Kidney capillary endothelial cell (primary cell): ENCODE measurements at regions not wholly inside any gene's neighbourhood (a gene's known extent, or its start where the extent isn't known, plus 50 kb on each side); places are given as distances from the start of the nearest gene placed in this dataset.
A peak's percentile ranks its signal among the peaks of the same experiment; 100 is the strongest.
"Not testable (repeated sequence)": the region's sequence is repeated elsewhere in the genome, so short reads cannot be mapped to it uniquely, and the experiment has no call there.

ENCODE experiments used
- DNase-seq: peaks from one replicate; pipeline ENCODE4 v3.0.0-alpha.2; 2018; ENCODE audit warnings: low spot score

DNA sequence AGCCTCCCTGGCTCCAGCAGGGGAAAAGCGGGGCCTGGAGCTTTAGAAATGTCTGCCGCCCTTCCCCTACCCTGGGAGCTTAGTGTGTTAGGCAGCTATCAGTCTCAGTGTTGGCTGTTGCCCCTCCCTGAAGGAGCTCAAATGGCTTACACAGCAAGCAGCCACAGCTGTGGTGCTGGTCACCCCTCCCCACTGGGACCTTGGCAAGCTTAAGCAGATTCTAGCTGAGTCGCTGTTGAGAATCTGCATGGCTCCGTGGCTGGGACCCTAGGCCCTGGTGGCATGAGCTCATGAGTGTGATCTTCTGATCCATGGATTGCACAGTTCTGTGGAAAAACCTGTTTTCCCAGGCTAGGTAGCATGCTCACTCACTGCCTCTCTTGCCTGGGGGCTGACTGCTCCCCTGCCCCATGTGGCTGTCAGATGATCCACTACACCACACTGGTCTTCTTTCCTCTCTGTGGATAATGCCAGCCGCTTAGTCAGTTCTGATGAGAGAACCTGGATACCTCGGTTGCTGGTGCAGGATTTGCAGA lies 714.0 kb downstream of the MAFB start:
- no peak for DNase-seq

DNA sequence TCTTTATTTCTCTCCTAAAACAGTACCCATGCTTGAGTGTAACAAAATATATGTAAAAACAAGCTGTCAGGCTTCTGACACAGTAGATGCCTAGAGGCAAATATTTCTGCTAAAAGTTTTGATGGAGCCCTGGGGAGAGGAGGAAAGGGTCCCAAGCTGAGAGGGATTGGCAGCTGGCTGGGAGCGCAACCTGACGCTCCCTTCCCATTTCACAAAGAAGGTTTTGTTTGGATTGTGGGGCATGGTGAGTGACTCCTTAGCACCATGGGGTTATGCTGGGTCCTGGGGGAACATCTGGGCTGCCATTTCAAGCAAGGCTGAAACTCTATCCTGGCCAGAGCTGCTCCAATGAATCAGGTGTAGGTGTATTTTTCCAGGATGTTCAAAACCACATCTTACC lies 720.5 kb downstream of the MAFB start:
- no peak for DNase-seq

DNA sequence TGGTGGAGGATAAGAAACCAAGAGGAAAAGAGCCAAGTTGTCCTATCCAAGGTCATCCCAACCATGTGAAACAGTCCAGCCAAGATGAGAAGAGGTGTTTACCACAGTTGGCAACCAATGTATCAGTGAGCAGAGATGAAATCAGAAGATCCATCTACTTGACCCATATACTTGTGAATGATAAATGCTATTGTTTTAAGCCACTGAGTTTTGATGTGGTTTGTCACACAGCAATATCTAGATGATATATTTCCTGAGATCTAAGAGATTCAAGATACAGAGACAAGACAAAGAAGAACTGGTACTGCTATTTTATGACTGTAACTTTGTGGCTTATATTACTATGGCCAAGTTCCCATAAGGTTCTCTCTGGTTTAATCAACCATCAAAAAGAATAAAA lies 721.2 kb downstream of the MAFB start:
- DNase-seq: no peak

DNA sequence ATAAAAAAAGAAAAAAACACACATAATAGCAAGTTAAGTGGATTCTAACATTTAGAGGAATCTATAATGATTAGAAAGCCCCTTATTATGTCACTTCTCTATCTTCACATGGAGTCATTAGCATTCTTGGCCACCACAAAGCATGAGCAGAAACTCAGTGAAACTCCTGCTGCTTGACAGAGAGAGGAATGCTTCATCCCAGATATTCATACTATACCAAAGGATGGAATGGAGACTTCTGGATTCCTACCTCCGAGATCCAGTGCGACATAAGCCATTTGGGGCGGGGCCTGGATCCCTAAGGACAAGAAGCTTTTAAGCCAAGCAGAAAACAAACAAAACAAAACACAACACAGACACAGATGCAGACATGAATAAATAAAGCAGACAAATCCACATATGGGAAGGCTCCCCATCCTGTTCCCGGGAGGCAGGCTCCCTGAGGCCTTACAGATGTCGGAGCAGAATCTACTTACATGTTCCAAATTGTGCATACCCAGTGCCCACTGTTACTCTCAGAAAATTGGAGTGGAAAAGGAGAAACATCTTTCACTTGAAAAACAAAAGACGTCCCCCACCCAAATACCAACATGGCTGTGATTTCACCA lies 727.3 kb downstream of the MAFB start:
- no peak for DNase-seq

DNA sequence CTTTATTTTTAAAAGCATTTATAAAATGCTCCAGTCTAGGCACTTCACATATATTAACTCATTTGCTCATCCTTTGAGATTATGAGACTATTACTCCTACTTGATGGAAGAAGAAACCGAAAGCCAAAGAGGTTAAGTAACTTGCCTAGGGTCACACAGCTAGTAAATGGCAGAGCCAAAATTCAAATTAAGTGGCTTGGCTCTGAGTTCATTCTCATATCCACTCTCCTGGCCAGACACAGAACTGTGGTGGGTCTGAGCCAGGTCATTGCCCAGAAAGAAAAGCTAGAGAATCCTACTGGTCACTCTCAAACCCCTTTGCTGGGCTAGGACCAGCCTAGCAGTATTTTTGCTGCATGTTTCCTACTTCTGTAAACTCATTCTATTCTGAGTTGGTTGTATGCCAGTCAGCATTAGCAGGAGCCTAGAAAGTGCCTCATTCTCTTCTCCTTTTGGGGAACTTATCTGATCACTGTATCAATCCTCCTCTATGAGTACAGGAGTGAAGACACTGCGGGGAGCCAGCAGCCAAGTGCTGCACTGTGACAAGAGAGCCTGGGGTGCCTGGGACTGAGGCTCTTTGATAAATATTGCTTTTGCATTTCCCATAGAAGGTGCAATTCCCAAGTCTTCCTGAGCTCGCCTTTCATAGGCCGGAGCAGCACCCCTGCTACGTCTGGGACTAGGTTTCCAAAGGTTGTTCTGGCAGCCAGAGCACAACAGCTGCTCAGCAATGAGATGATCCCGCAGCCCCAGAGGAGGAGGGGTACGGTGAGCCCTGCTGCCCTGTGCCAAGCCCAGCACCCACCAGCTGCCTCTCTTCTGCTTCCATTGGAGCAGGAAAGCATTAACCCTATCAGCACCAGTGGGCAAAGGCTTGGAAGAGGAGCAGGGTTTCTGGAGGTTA lies 728.3 kb downstream of the MAFB start:
- DNase-seq: no peak

DNA sequence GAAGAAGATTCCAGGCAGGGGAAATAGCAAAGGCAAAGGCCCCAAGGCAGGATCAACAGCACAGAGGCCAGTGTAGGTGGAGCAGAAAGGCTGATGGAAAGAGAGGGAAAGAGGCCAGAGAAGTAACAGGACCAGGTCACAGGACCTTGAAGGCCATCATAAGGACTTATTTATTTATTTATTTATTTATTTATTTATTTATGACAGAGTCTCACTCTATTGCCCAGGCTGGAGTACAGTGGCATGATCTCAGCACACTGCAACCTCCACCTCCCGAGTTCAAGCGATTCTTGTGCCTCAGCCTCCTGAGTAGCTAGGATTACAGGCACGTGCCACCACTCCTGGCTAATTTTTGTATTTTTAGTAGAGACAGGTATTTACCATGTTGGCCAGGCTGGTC lies 731.1 kb downstream of the MAFB start:
- DNase-seq: not testable (repeated sequence)

DNA sequence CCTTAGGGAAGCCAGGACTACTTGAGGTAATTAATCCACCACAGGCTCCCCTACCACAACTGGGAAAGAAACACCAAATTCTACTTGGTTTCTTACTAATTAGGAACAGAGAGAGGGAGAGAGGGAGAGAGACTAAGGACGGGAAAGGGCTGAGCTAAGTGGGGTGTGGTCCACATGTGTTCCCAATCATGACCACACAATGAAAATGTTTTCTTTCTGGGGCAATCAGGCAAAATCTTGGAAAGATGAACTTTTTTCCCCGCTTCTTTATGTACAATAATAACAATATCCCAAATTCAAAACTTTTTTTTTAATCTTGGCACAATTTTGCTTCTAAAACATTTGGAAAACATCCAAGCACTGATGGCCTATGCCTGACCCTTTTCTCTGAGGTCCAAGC lies 734.4 kb downstream of the MAFB start:
- DNase-seq: no peak

DNA sequence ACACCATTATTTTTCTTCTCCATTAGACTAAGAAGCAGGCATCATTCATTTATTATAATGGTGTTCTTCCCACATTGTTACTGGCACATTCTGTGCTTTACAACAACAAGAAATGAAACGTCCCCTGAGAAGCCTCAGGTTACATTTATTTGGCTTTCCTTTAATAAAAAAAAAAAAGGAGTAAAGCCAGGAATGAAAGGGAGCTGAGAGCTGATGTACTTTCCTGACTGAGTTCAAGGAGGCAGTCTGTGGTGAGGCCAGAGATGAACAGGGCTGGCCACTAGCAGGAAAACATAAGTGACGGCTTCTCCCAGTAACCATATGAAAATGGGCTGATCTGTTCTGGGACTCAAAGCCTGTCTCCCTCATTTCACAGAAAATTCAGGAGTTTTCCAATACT lies 742.1 kb downstream of the MAFB start:
- no peak for DNase-seq

DNA sequence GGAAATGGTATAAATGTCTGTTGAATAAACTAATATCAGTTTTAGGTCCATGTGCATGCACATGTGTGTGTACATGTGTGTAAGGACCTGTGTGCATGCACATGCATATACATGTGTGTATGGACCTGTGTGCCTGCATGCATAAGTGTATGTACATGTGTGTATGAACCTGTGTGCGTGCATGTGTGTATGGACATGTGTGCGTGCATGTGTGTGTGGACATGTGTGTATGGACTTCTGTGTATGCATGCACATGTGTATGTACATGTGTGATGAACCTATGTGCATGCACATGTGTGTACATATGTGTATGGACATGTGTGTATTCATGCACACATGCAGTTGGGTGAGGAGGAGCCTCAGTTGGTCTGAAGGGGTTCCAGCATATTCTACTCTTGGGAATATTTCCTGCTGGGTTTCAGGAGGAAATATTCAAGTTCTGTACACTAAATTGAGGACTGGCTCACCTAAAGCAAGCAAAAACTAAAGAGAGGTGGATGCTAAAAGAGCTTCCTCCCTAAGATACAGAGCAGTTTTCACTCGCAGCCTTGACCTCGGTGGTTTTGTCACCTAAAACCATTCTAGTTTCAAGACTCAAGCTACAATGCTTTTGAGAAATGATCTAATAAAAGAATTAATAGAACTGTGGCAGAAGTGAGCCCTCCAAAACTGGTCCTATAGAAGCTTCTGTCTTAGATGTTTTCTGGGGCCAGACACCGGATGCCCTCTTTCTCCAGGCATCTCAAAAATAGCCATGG lies 742.8 kb downstream of the MAFB start:
- no peak for DNase-seq

DNA sequence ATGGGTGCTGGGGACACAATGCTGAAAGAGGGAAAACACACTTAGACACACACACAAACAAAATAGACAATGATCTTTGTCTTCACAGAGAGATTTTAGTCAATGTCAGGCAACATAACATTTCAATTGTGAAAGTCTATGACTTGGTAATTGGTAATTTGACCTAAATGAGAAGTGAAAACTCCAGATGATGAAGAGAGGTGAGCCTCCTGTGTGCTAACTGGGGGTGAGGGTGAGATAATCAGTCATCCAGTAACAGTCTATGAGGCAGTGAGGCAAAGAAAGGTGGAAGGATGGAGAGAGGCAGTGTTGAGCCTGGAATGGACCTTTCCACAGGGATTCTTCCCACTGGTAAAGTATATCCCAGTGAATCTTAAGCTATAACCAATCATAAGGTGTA lies 744.2 kb downstream of the MAFB start:
- no peak for DNase-seq

DNA sequence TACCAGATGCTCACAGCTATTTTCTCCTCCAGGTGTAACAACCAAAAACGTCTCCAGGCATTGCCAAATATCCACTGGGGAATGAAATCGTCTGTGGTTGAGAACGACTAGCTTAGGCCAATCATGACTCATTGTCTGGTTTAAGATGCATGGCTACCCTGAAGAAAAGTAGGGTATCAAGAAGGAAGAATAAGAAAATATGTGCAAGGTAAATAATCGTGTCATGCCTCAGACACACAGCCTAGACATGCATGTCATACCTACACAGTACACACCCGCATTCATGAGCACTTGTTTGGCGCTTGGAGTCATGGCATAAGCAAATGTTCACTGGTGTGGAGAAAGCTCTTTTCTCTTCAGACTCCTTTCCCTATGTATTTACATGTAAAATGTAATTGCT lies 745.7 kb downstream of the MAFB start:
- no peak for DNase-seq

DNA sequence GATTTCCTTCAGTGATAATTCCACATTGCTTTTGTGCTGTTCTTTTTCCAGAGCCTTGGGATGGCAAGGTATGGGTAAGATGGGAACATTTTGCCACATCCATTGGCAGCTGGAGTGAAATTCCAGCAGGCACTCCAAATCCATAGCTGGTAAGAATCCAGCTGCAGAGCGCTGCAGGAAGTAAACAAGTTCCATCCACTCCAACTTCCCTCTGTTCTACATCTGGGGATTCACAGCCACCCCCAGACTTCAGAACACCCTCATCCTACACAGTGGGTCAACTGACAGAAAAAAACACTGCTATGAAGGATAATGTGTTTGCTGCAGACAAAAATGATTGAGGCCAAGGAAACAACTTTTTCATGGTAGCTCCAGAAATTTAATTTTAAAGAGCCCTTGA lies 747.8 kb downstream of the MAFB start:
- no peak for DNase-seq

DNA sequence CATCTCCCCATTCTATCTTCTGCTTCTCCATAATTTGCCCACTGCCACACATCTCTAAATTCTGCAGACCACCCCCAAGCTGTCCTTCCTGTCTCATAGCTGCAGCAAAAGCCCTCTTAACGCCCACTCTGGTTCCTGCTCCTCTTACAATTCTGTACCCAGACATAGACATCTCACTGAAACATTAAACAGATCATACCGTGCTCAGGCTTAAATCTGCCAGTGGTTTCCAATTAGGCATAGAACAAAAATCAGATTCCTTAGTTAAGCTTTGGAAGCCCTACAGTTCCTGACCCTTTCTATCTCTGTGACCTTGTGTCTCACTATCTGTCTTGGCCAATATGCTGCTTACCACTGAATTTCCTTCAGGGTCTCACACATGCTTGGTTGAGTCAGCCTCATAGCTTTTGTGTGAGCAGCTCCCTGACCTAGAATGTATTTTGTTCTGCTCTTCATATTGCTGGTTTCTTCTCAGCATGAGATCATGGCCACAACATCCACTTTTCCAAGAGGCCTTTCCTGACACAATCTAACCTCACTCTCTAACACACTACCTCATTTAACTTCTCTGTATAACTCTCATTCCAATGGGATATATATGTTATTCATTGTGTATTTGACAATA lies 749.7 kb downstream of the MAFB start:
- no peak for DNase-seq

DNA sequence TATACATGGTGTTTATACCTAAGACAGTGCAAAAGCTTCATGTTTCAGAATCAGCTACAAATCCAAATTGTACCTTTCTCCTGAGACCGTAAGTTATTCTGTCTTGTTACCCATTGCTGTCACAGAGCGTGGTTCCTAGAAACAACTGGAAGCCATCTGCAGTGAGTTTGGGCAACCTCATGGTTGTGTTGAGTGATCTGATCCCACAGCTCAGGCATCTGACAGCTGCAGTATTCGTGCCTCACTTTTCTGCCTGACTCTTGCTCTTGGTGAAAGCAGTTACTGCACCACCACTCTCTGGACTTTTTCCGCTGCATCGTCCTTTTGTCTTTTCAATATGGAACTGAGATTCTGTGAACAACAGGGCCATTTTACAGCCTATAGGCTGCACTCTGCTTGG lies 752.6 kb downstream of the MAFB start:
- no peak for DNase-seq

DNA sequence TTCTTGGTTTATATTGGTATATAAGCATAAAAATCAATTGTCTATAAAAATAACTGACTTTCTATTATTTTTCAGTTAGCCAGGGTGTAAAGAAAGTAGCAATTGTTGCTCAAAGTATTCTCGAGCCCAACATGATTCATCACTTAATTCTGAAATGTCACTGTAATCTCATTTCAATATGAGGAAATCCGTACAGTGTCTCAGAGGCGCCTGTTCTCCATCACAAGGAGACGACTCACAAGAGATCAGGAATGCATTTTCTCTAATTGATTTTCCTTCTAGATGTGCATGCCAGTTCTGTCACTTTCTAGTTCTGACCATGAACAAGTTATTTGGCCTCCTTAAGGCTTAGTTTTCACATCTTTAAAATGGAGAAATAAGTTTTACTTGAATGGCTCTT lies 753.1 kb downstream of the MAFB start:
- peak; percentile 10 for DNase-seq

DNA sequence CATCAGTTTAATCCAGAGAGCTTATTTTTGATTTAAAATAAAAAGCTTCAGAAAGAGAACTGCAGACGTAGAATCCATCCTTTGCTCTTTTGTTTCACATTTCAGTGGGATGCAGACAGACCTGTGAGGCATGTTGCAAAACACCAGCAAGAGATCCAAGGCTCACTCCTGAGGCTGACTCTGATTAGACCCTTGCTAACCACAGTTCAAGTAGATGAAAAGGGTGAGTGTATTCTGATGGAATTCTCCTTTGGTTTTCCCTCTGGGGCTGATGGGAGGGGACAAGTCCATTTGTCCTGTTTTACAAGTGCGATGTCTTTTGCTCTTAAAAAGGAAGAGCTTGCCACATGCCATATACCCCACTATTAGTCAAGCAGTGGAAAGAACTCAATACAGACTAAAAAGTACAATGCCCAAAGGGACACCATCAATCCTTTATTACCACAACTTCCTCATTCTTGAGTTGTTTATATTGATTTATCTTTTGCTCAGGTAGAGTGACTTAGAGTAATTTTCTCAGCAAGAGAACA lies 772.7 kb downstream of the MAFB start:
- DNase-seq: no peak

DNA sequence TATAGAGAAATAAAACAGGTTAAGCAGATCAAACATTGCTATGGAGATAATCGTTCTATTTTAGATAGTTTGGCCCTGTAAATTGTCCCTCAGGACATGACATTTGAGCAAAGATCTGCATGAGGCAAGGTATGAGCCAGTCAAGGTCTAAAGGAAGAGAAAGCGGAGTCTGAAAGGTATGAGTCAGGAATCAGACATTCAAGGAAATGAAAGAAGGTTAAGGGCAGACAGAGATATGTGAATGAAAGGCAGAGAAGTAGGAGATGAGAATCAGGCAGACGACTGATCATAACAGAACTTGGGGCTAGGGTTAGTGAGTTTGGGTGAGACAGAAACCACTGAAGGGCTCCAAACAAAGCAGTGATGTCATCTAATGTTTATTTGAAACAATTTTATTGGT lies 775.8 kb downstream of the MAFB start:
- DNase-seq: peak; percentile 1

DNA sequence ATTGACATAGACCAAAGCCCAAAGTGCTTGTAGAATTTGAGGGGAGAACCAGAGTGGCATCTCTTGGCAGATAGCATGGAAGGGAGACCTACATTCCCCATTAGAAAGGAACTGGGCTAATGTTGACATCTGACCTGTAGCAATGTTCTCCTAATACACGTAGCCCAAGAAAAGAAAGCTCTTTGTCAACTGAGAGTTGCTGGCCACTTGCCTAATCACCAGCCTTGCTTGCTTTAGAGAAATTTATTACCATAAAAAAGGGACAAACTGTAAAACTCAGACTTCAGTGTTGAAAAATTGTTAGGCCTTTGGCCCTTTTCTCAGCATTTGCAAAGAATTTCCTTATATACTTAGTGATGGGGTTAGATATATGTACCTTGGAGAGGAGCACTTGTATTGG lies 777.5 kb downstream of the MAFB start:
- DNase-seq: no peak

DNA sequence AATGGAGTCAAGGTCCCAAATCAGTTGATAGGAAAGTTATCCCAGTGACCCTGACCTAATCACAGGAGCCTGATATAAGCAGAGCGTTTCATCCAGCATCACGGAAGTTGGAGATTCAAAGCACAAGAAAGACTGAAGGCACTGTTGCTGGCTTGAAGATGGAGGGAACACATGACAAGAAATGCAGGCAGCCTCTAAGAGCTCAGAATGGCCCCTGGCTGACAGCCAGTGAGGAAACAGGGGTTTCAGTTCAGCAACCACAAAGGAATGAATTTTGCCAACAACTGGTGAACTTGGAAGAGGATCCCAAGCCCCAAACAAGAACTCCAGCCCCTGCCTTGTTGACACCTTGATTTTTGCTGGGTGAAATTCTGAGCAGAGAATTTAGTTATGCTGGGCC lies 778.5 kb downstream of the MAFB start:
- DNase-seq: no peak

DNA sequence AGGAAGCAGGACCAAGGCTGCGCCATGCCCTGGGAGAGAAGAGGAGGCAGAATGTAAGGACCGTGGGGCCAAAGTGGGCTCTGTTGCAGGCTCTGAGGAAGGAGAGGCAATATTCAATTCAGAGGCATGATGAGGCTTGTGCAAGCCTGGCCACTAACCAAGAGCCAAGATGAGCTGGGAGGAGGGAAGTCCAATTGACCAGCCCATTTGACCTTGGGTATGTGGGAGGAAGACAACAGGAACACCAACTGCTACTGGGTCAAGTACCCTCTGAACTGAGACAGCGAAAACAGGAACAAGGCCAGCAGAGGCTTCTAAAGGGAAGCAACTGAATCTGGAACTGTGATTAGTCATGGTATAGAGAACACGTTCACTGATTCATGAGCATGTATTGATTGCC lies 779.6 kb downstream of the MAFB start:
- DNase-seq: no peak

DNA sequence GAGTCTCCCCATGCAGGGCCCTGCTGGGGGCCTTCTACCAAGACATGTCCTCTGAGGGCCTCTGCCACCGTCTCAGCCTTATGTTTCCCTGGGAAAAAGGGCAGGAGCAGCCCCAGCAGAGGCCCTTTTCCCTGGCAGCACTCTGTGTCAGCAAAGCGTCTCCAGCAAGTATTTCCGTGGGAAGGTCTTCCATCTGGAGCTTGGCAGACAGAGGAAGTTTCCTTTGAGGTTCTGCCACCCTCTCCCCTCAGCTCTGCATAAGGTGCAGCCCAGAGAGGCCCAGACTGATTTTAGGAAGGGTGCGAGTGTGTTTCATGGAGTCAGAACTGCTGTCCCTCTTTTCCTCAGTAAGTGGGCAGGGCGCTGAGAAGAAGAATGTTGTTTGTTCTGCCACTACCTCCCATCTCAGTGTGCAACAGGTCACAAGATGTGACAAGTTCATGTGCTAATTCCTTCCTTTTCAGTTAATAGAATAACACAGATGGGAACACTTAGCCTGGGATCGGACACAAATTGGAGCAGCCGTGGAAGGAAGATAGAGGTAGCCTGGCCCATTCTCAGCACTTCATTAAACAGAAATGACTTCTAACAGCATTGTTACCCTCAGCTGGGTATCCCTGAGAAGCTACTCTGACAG lies 784.4 kb downstream of the MAFB start:
- no peak for DNase-seq
